SK-N-SH (cell line): ENCODE measurements at regions not wholly inside any gene's neighbourhood (a gene's known extent, or its start where the extent isn't known, plus 50 kb on each side); places are given as distances from the start of the nearest gene placed in this dataset.

Source experiments
- CTCF ChIA-PET: fragments of 300-600, 350-600 bp; formaldehyde crosslinking; extraction: SDS; loops from one replicate; lab custom pipeline; 2021; lab: Yijun Ruan, JAX
- POLR2A ChIA-PET: fragments of 350-600 bp; sonication (Branson Sonifier 250); formaldehyde crosslinking; extraction: SDS; loops from one replicate; lab custom pipeline; 2020; ENCODE audit warnings: antibody characterized with exemption, inconsistent platforms; lab: Yijun Ruan, JAX
- DNase-seq: peaks from one replicate; pipeline ENCODE4 v3.0.0; 2012
- H2AFZ ChIP-seq: fragments of 200-600 bp; sonication (generic); 2 replicates; pipeline ENCODE4 v1.8.1; 2016; ENCODE audit warnings: antibody characterized with exemption, mild to moderate bottlenecking, low read depth
- H3F3A ChIP-seq: fragments of 200-600 bp; sonication (generic); replicated peaks from 2 replicates; pipeline ENCODE3; 2016; ENCODE audit warnings: antibody characterized with exemption, mild to moderate bottlenecking; ENCODE audit not compliant: insufficient read depth
- H3K27ac ChIP-seq, 2 experiments: fragments of 200-500 bp in 1 of 2; fragments of 200-600 bp in 1 of 2; sonication (Bioruptor generic) in 1 of 2; sonication (generic), shearing (Covaris generic) in 1 of 2; 2 replicates each; pipeline versions ENCODE4 v1.5.1 to v1.6.1; 2014 to 2016; ENCODE audit warnings: low read depth in 2 of 2, inconsistent platforms in 1 of 2, low read length in 1 of 2, mild to moderate bottlenecking in 1 of 2, mixed read lengths in 1 of 2
- H3K27me3 ChIP-seq: fragments of 200-600 bp; sonication (generic), shearing (Covaris generic); 2 replicates; pipeline ENCODE4 v1.6.1; 2016; ENCODE audit warnings: mixed run types; ENCODE audit not compliant: insufficient read depth
- H3K36me3 ChIP-seq, 2 experiments: fragments of 200-500 bp in 1 of 2; fragments of 200-600 bp in 1 of 2; sonication (Bioruptor generic) in 1 of 2; sonication (generic) in 1 of 2; replicated peaks in 1 of 2; 2 replicates each; pipeline versions ENCODE3 to v1.5.1; 2014 to 2016; ENCODE audit warnings: low read length in 1 of 2, mild to moderate bottlenecking in 1 of 2; ENCODE audit not compliant: insufficient read depth in 2 of 2, control insufficient read depth in 1 of 2
- H3K4me1 ChIP-seq, 2 experiments: fragments of 200-500 bp in 1 of 2; fragments of 200-600 bp in 1 of 2; sonication (Bioruptor generic) in 1 of 2; sonication (generic), shearing (Covaris generic) in 1 of 2; 2 replicates each; pipeline versions ENCODE4 v1.5.1 to v1.6.1; 2014 to 2016; ENCODE audit warnings: low read depth in 1 of 2, low read length in 1 of 2, mixed run types in 1 of 2; ENCODE audit not compliant: insufficient read depth in 2 of 2, control insufficient read depth in 1 of 2
- H3K4me2 ChIP-seq: fragments of 200-600 bp; sonication (generic), shearing (Covaris generic); 2 replicates; pipeline ENCODE4 v1.6.1; 2017; ENCODE audit warnings: mixed run types
- H3K4me3 ChIP-seq, 2 experiments: fragments of 200-500 bp in 1 of 2; fragments of 200-600 bp in 1 of 2; sonication (Bioruptor generic) in 1 of 2; sonication (generic), shearing (Covaris generic) in 1 of 2; 2 replicates each; pipeline versions ENCODE4 v1.5.1 to v1.8.1; 2014 to 2016; ENCODE audit warnings: low read depth in 2 of 2, inconsistent platforms in 1 of 2, low read length in 1 of 2, mild to moderate bottlenecking in 1 of 2, mixed read lengths in 1 of 2, moderate library complexity in 1 of 2
- H3K79me2 ChIP-seq: fragments of 200-600 bp; sonication (generic); 2 replicates; pipeline ENCODE4 v1.8.1; 2017; ENCODE audit warnings: mild to moderate bottlenecking; ENCODE audit not compliant: insufficient read depth
- H3K9ac ChIP-seq: fragments of 200-600 bp; sonication (generic); 2 replicates; pipeline ENCODE4 v1.6.1; 2017; ENCODE audit warnings: mixed run types
- H3K9me2 ChIP-seq: fragments of 200-600 bp; sonication (generic); 2 replicates; pipeline ENCODE4 v1.6.1; 2017; ENCODE audit warnings: mixed run types
- H3K9me3 ChIP-seq: fragments of 200-600 bp; sonication (generic); 2 replicates; pipeline ENCODE4 v1.6.1; 2017; ENCODE audit warnings: mixed run types, mild to moderate bottlenecking, moderate library complexity
- H4K20me1 ChIP-seq: fragments of 200-600 bp; sonication (generic); 2 replicates; pipeline ENCODE4 v1.6.1; 2017; ENCODE audit warnings: mild to moderate bottlenecking, mixed run types; ENCODE audit not compliant: insufficient read depth
- CHD2 ChIP-seq: fragments of 150-350 bp; IDR thresholded peaks from 2 replicates; pipeline ENCODE4 v1.6.1; 2018; ENCODE audit warnings: low read length; ENCODE audit not compliant: partially characterized antibody
- EP300 ChIP-seq, 2 experiments: IDR thresholded peaks; 2 replicates each; pipeline versions ENCODE4 v1.4.0 to v1.6.1; 2012; ENCODE audit warnings: borderline replicate concordance in 1 of 2, low read depth in 1 of 2, low read length in 1 of 2
- EZH2phosphoT487 ChIP-seq: fragments of 200-600 bp; sonication (generic); IDR thresholded peaks from 2 replicates; pipeline ENCODE4 v1.6.1; 2017; ENCODE audit warnings: low read depth, mixed run types, mild to moderate bottlenecking, antibody characterized with exemption, moderate library complexity, borderline replicate concordance
- MXI1 ChIP-seq: IDR thresholded peaks from 2 replicates; pipeline ENCODE4 v1.6.1; 2012; ENCODE audit warnings: mild to moderate bottlenecking, low read depth, low read length, improper control_type of control experiment
- NFIC ChIP-seq: IDR thresholded peaks from 2 replicates; pipeline ENCODE4 v1.4.0; 2012; ENCODE audit warnings: borderline replicate concordance
- RFX5 ChIP-seq: IDR thresholded peaks from 2 replicates; pipeline ENCODE4 v1.6.1; 2012; ENCODE audit warnings: mild to moderate bottlenecking, improper control_type of control experiment, low read length
- RXRA ChIP-seq: IDR thresholded peaks from 2 replicates; pipeline ENCODE4 v1.4.0; 2012; ENCODE audit warnings: low read depth, mild to moderate bottlenecking, borderline replicate concordance
- SIN3A ChIP-seq: IDR thresholded peaks from 2 replicates; pipeline ENCODE4 v1.6.1; 2012; ENCODE audit warnings: low read depth, mild to moderate bottlenecking, low read length, moderate library complexity, borderline replicate concordance
- TCF12 ChIP-seq: IDR thresholded peaks from 2 replicates; pipeline ENCODE4 v1.4.0; 2012
- YY1 ChIP-seq: IDR thresholded peaks from 2 replicates; pipeline ENCODE4 v1.4.0; 2012; ENCODE audit warnings: low read depth, mild to moderate bottlenecking
- WGBS: methylation state at CpG from one replicate; pipeline ENCODE4 v1.1.6; 2017; ENCODE audit warnings: low lambda C conversion rate; 5-methylcytosine and 5-hydroxymethylcytosine counted together
- TF ChIP-seq, protein P1 (sequence below): fragments of 200-600 bp; sonication (generic); IDR thresholded peaks from 2 replicates; pipeline ENCODE4 v1.6.1; 2017; ENCODE audit warnings: antibody characterized with exemption, mild to moderate bottlenecking, moderate library complexity
- TF ChIP-seq, protein P2 (sequence below): IDR thresholded peaks from 2 replicates; pipeline ENCODE4 v1.4.0; 2012; ENCODE audit warnings: low read depth, borderline replicate concordance
- TF ChIP-seq, protein P3 (sequence below): IDR thresholded peaks from 2 replicates; pipeline ENCODE4 v1.4.0; 2012; ENCODE audit warnings: low read depth, borderline replicate concordance
- TF ChIP-seq, protein P4 (sequence below): IDR thresholded peaks from 2 replicates; pipeline ENCODE4 v1.6.1; 2012; ENCODE audit warnings: mild to moderate bottlenecking, low read depth, low read length, moderate library complexity

DNA sequence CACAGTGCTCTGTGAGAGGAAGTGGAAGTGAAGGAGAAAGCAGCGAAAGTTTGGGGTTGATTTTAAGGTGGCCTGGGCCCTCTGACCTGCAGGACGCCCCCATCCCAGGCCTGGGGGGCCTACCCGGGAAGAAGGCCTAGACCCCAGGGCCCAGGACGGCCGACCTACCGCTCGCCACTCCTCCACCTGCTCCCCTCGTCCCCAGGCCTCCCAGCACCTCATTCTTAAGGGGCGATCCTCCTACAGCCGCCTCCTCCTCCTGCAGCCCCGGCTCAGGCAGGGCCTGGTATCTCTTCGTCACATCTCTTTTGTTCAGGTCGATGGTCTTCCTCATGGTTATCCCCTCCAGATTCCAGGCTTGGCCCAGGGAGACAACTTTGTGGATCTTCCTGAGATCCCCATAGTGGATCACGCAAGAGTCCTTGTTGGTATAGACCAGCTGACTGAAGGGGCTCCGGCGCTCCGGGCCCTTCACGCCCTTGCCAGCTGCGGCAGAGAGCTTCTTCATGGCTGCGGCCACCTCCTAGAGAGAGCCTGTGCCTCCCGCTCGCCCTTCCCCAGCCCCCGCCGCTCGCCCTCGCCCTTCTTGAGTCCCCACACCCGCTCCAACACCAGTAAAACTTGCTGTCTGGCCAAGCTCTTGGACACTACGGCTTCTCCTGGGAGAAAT is 117.5 kb downstream of the OR13A1 start:
- POLR2A ChIA-PET: no interaction called here
- Histone ChIP-seq H3K36me3 (no peaks in the 10 kb centered on the region), H3K9me3 (no peaks in the 10 kb centered on the region), H2AFZ (no peak overlapping the region), H3K4me3 (no peak overlapping the region), H3K27me3 (peaks cover 29% of the 10 kb centered on the region; the same call in 1 of the 2 replicates), H3K9me2 (no peaks in the 10 kb centered on the region), H4K20me1 (no peaks in the 10 kb centered on the region), H3K9ac (no peak overlapping the region)
- DNase-seq: no peak
- TF ChIP-seq MXI1 (no peak), NFIC (no peak), RFX5 (no peak), EZH2phosphoT487 (no peak), CHD2 (no peak), RXRA (no peak), TCF12 (no peak), EP300 (IDR thresholded peaks at IDR 0.05; ENCODE audit: borderline replicate concordance in 1 of 2, low read depth in 1 of 2, low read length in 1 of 2) (no peak), SIN3A (no peak), YY1 (no peak)
- TF ChIP-seq, protein P1, sequence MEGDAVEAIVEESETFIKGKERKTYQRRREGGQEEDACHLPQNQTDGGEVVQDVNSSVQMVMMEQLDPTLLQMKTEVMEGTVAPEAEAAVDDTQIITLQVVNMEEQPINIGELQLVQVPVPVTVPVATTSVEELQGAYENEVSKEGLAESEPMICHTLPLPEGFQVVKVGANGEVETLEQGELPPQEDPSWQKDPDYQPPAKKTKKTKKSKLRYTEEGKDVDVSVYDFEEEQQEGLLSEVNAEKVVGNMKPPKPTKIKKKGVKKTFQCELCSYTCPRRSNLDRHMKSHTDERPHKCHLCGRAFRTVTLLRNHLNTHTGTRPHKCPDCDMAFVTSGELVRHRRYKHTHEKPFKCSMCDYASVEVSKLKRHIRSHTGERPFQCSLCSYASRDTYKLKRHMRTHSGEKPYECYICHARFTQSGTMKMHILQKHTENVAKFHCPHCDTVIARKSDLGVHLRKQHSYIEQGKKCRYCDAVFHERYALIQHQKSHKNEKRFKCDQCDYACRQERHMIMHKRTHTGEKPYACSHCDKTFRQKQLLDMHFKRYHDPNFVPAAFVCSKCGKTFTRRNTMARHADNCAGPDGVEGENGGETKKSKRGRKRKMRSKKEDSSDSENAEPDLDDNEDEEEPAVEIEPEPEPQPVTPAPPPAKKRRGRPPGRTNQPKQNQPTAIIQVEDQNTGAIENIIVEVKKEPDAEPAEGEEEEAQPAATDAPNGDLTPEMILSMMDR: no peak
- TF ChIP-seq, protein P2, sequence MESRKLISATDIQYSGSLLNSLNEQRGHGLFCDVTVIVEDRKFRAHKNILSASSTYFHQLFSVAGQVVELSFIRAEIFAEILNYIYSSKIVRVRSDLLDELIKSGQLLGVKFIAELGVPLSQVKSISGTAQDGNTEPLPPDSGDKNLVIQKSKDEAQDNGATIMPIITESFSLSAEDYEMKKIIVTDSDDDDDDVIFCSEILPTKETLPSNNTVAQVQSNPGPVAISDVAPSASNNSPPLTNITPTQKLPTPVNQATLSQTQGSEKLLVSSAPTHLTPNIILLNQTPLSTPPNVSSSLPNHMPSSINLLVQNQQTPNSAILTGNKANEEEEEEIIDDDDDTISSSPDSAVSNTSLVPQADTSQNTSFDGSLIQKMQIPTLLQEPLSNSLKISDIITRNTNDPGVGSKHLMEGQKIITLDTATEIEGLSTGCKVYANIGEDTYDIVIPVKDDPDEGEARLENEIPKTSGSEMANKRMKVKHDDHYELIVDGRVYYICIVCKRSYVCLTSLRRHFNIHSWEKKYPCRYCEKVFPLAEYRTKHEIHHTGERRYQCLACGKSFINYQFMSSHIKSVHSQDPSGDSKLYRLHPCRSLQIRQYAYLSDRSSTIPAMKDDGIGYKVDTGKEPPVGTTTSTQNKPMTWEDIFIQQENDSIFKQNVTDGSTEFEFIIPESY: no peak
- TF ChIP-seq, protein P3, sequence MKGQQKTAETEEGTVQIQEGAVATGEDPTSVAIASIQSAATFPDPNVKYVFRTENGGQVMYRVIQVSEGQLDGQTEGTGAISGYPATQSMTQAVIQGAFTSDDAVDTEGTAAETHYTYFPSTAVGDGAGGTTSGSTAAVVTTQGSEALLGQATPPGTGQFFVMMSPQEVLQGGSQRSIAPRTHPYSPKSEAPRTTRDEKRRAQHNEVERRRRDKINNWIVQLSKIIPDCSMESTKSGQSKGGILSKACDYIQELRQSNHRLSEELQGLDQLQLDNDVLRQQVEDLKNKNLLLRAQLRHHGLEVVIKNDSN: no peak
- TF ChIP-seq, protein P4, sequence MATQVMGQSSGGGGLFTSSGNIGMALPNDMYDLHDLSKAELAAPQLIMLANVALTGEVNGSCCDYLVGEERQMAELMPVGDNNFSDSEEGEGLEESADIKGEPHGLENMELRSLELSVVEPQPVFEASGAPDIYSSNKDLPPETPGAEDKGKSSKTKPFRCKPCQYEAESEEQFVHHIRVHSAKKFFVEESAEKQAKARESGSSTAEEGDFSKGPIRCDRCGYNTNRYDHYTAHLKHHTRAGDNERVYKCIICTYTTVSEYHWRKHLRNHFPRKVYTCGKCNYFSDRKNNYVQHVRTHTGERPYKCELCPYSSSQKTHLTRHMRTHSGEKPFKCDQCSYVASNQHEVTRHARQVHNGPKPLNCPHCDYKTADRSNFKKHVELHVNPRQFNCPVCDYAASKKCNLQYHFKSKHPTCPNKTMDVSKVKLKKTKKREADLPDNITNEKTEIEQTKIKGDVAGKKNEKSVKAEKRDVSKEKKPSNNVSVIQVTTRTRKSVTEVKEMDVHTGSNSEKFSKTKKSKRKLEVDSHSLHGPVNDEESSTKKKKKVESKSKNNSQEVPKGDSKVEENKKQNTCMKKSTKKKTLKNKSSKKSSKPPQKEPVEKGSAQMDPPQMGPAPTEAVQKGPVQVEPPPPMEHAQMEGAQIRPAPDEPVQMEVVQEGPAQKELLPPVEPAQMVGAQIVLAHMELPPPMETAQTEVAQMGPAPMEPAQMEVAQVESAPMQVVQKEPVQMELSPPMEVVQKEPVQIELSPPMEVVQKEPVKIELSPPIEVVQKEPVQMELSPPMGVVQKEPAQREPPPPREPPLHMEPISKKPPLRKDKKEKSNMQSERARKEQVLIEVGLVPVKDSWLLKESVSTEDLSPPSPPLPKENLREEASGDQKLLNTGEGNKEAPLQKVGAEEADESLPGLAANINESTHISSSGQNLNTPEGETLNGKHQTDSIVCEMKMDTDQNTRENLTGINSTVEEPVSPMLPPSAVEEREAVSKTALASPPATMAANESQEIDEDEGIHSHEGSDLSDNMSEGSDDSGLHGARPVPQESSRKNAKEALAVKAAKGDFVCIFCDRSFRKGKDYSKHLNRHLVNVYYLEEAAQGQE: no peak
- TF ChIP-seq, all 33 proteins: peak for 0
- no peak overlapping the region for H3K4me2 ChIP-seq
- CTCF ChIA-PET: interaction anchor here (0.6 kb wide), 1 partner anchor 1114 kb away, joined by 3 read pairs; no protein-coding TSS in a partner anchor
- 49% methylated on average over 26 of the region's 28 CpGs for WGBS
- no peaks in the 10 kb centered on the region for H3F3A ChIP-seq
- H3K4me1 ChIP-seq: peaks cover 0 to 5% of the 10 kb centered on the region in 2 experiments; a peak in 1 of 4 replicates
- no peak overlapping the region for H3K27ac ChIP-seq
- no peaks in the 10 kb centered on the region for H3K79me2 ChIP-seq
